Chondrocyte (in vitro differentiated cells): ENCODE measurements at regions not wholly inside any gene's neighbourhood (a gene's known extent, or its start where the extent isn't known, plus 50 kb on each side); places are given as distances from the start of the nearest gene placed in this dataset.

Experiments
- DNase-seq: peaks from one replicate; pipeline ENCODE4 v3.0.0; 2021; ENCODE audit warnings: mixed read lengths, low spot score
- H3K27ac Mint-ChIP-seq: one replicate; pipeline ENCODE4 v1.8.0; 2021; ENCODE audit warnings: mild to moderate bottlenecking, moderate library complexity, mixed read lengths; ENCODE audit not compliant: unreplicated experiment
- H3K27me3 Mint-ChIP-seq: 2 replicates; pipeline ENCODE4 v1.8.0; 2021; ENCODE audit warnings: low read depth, mixed read lengths
- H3K36me3 Mint-ChIP-seq: 2 replicates; pipeline ENCODE4 v1.8.0; 2021; ENCODE audit warnings: low read depth, mixed read lengths
- H3K4me1 Mint-ChIP-seq: 2 replicates; pipeline ENCODE4 v1.8.0; 2021; ENCODE audit warnings: low read depth, mild to moderate bottlenecking, mixed read lengths
- H3K4me3 Mint-ChIP-seq: one replicate; pipeline ENCODE4 v1.8.0; 2021; ENCODE audit warnings: mild to moderate bottlenecking, moderate library complexity, mixed read lengths; ENCODE audit not compliant: unreplicated experiment
- H3K9me3 Mint-ChIP-seq: 2 replicates; pipeline ENCODE4 v1.8.0; 2021; ENCODE audit warnings: low read depth, mixed read lengths
- CTCF ChIP-seq: fragments of 200-600 bp; sonication (generic); IDR thresholded peaks from 2 replicates; pipeline ENCODE4 v1.5.0; 2021; ENCODE audit warnings: antibody characterized with exemption, mild to moderate bottlenecking, moderate library complexity

DNA sequence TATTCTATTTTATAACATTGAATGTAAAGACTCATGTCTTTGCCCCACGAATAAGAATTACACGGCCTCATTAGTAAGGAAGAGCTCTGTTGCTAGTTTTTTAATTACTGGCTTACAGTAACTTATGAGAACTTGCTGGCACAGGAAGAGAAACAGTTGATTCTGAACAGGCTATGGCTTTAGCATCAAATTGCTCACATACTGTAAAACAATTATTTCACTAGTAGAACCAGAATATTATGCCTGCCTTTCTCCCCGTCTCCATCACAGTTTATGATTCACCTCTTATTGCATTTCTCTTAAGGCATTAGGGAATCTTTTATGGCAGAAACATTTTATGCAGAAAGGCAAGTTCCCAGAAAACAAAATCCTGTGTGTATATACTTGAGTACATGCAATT, 126.1 kb downstream of the SPRY1 start:
- Mint-ChIP-seq H3K4me1 (peaks cover 5% of the 10 kb centered on the region), H3K4me3 (no peak overlapping the region), H3K36me3 (no peaks in the 10 kb centered on the region), H3K9me3 (no peaks in the 10 kb centered on the region), H3K27ac (no peak overlapping the region), H3K27me3 (no peaks in the 10 kb centered on the region)
- no peak for TF ChIP-seq CTCF
- DNase-seq = no peak

DNA sequence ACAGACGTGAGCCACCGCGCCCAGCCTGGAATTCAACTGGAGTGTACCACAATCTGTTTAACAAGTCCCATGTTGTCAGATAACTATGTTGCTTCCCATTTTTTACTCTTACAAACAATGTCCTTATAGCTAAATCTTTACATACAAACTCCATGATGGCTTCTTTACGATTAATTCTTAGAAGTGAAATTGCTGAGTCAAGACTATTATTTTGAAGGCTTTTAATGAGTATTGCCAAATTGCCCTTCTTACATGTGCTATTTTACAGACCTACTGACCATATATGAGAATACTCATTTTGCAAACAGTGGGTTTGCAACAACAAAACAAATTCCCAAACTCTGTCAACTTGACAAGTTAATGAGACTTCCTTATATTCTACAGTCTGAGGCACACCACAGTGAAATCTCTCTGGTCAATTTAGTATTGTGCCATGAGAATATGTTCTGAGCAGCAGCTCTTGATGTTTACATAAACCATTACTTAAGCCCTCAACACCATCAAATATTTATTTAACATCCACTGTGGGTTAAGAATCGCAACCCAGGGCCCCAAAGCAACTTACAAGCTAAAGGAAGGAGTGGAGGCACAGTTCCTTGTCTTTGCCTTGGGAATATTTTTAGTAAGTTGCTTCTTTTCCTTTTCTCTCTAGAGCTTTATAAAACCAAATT, 128.5 kb downstream of the SPRY1 start:
- H3K9me3 Mint-ChIP-seq = no peaks in the 10 kb centered on the region
- H3K27me3 Mint-ChIP-seq = no peaks in the 10 kb centered on the region
- H3K4me1 Mint-ChIP-seq = peaks cover 5% of the 10 kb centered on the region
- H3K4me3 Mint-ChIP-seq = no peak overlapping the region
- H3K27ac Mint-ChIP-seq = no peak overlapping the region
- TF ChIP-seq CTCF = no peak
- H3K36me3 Mint-ChIP-seq = no peaks in the 10 kb centered on the region
- no peak for DNase-seq

DNA sequence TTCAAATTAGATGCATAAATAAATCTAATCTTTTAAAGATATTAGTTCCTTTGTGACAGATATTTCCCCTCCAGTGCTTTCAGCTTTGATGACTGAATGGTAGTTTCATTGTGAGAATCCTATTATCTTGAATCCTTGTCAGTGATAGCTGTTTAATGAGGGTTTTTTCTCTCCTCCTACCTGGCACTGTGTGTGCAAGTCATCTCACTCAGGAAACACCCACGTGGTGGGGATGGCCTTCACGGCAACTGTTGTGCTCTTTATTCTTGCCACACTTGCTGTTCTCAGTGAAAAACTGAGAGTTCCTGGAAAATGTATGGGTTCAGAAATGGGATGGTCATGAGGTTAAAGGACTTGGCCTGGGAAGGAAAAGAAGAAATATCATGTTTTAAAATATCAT, 129.9 kb downstream of the SPRY1 start:
- no peak overlapping the region for H3K27ac Mint-ChIP-seq
- peaks cover 5% of the 10 kb centered on the region for H3K4me1 Mint-ChIP-seq
- DNase-seq = no peak
- H3K4me3 Mint-ChIP-seq = no peak overlapping the region
- H3K27me3 Mint-ChIP-seq = no peaks in the 10 kb centered on the region
- TF ChIP-seq CTCF = no peak
- no peaks in the 10 kb centered on the region for H3K9me3 Mint-ChIP-seq
- no peaks in the 10 kb centered on the region for H3K36me3 Mint-ChIP-seq

- no peak for DNase-seq
- Mint-ChIP-seq H3K4me3 (no peak overlapping the region), H3K27ac (no peak overlapping the region), H3K9me3 (peaks cover 7% of the 10 kb centered on the region), H3K27me3 (no peaks in the 10 kb centered on the region), H3K4me1 (peaks cover 5% of the 10 kb centered on the region), H3K36me3 (no peaks in the 10 kb centered on the region)
- no peak for TF ChIP-seq CTCF
Measured at GRCh38 chr4:123528501-123529277, 132.1 kb downstream of the SPRY1 start.

- peaks cover 2% of the 10 kb centered on the region for H3K36me3 Mint-ChIP-seq
- no peak for DNase-seq
- H3K27ac Mint-ChIP-seq = no peak overlapping the region
- H3K4me3 Mint-ChIP-seq = no peak overlapping the region
- H3K4me1 Mint-ChIP-seq = peaks cover 5% of the 10 kb centered on the region
- H3K27me3 Mint-ChIP-seq = no peaks in the 10 kb centered on the region
- H3K9me3 Mint-ChIP-seq = peaks cover 10% of the 10 kb centered on the region
- no peak for TF ChIP-seq CTCF
Measured at GRCh38 chr4:123529278-123529568, 132.6 kb downstream of the SPRY1 start.
